Islet of Langerhans (tissue), 1 donor: ENCODE measurements at regions not wholly inside any gene's neighbourhood (a gene's known extent, or its start where the extent isn't known, plus 50 kb on each side); places are given as distances from the start of the nearest gene placed in this dataset.
"Not testable (repeated sequence)": the region's sequence is repeated elsewhere in the genome, so short reads cannot be mapped to it uniquely, and the experiment has no call there.

ENCODE experiments used
- FAIRE-seq: peaks from one replicate; lab custom pipeline; 2011; peaks lifted over from hg19 to GRCh38; lab: Jason Lieb, UNC

GRCh38 chr12:54799966-54800365, 54.4 kb upstream of the MUCL1 start:
- not testable (repeated sequence) for FAIRE-seq

- FAIRE-seq, result no peak
These were observed 55.7 kb upstream of the MUCL1 start for GRCh38 chr12:54798651-54799050.

- no peak for FAIRE-seq
These were observed 57.3 kb upstream of the MUCL1 start for GRCh38 chr12:54796991-54797390.

GRCh38 chr12:54795644-54796043, 58.7 kb upstream of the MUCL1 start:
- no peak for FAIRE-seq

- FAIRE-seq, result no peak
These were observed 68.2 kb upstream of the MUCL1 start for GRCh38 chr12:54786081-54786480.

GRCh38 chr12:54784115-54784514, 70.2 kb upstream of the MUCL1 start:
- FAIRE-seq, result no peak

GRCh38 chr12:54777031-54777430, 77.3 kb upstream of the MUCL1 start:
- FAIRE-seq, result not testable (repeated sequence)

GRCh38 chr12:54773593-54773992, 80.7 kb upstream of the MUCL1 start:
- no peak for FAIRE-seq

GRCh38 chr12:54765652-54766051, 88.7 kb upstream of the MUCL1 start:
- no peak for FAIRE-seq

- no peak for FAIRE-seq
These were observed 91.9 kb upstream of the MUCL1 start for GRCh38 chr12:54762390-54762789.

- FAIRE-seq, result no peak
These were observed 94.6 kb upstream of the MUCL1 start for GRCh38 chr12:54759751-54760150.

- no peak for FAIRE-seq
These were observed 102.8 kb upstream of the MUCL1 start for GRCh38 chr12:54751493-54751892.

- peak; percentile 99 for FAIRE-seq
These were observed 101.1 kb upstream of the DCD start for GRCh38 chr12:54749191-54749818.

- FAIRE-seq, result no peak
These were observed 96.4 kb upstream of the DCD start for GRCh38 chr12:54744590-54744989.

- FAIRE-seq, result no peak
These were observed 92.7 kb upstream of the DCD start for GRCh38 chr12:54740882-54741281.

- FAIRE-seq, result no peak
These were observed 88.4 kb upstream of the DCD start for GRCh38 chr12:54736549-54736948.

GRCh38 chr12:54734196-54734950, 86.2 kb upstream of the DCD start:
- FAIRE-seq, result no peak

GRCh38 chr12:54725233-54725843, 77.2 kb upstream of the DCD start:
- FAIRE-seq, result no peak

- FAIRE-seq, result no peak
These were observed 75.5 kb upstream of the DCD start for GRCh38 chr12:54723379-54724256.

- no peak for FAIRE-seq
These were observed 73.1 kb upstream of the DCD start for GRCh38 chr12:54721312-54721711.

- no peak for FAIRE-seq
These were observed 71.5 kb upstream of the DCD start for GRCh38 chr12:54719691-54720090.

GRCh38 chr12:54716261-54716660, 68.1 kb upstream of the DCD start:
- no peak for FAIRE-seq

GRCh38 chr12:54713876-54714275, 65.7 kb upstream of the DCD start:
- FAIRE-seq, result not testable (repeated sequence)
